NB4 (cell line): ENCODE measurements at regions not wholly inside any gene's neighbourhood (a gene's known extent, or its start where the extent isn't known, plus 50 kb on each side); places are given as distances from the start of the nearest gene placed in this dataset.

ENCODE experiments used
- DNase-seq: peaks from one replicate; pipeline ENCODE4 v3.0.0; 2010; ENCODE audit warnings: low read depth
- H3K4me3 ChIP-seq: one replicate; pipeline ENCODE4 v1.5.1; 2011; ENCODE audit warnings: mild to moderate bottlenecking, low read depth, low read length, moderate library complexity
- CTCF ChIP-seq: IDR thresholded peaks from one replicate; pipeline ENCODE4 v1.5.1; 2012; ENCODE audit warnings: low read depth, low read length
- MYC ChIP-seq: IDR thresholded peaks from 2 replicates; pipeline ENCODE4 v1.6.1; 2011; ENCODE audit warnings: low read depth, low read length
- POLR2A ChIP-seq: IDR thresholded peaks from 2 replicates; pipeline ENCODE4 v1.6.1; 2011; ENCODE audit warnings: mild to moderate bottlenecking; ENCODE audit not compliant: insufficient read length; ENCODE audit errors: extremely low read depth
- TF ChIP-seq, protein P1 (sequence below): IDR thresholded peaks from 2 replicates; pipeline ENCODE4 v1.6.1; 2011; ENCODE audit warnings: low read depth, low read length

- DNase-seq, result no peak
- no peak overlapping the region for H3K4me3 ChIP-seq
- no peak for TF ChIP-seq MYC
- TF ChIP-seq CTCF, result no peak
- TF ChIP-seq, protein P1, sequence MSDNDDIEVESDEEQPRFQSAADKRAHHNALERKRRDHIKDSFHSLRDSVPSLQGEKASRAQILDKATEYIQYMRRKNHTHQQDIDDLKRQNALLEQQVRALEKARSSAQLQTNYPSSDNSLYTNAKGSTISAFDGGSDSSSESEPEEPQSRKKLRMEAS, result no peak
- TF ChIP-seq POLR2A, result no peak
These were observed 92.9 kb upstream of the USP38 start for GRCh38 chr4:143091862-143092261.

GRCh38 chr4:143095447-143095846 is 89.3 kb upstream of the USP38 start:
- no peak for DNase-seq
- H3K4me3 ChIP-seq, result no peak overlapping the region
- TF ChIP-seq POLR2A (no peak), MYC (no peak), CTCF (no peak)
- TF ChIP-seq, protein P1, result no peak

DNA sequence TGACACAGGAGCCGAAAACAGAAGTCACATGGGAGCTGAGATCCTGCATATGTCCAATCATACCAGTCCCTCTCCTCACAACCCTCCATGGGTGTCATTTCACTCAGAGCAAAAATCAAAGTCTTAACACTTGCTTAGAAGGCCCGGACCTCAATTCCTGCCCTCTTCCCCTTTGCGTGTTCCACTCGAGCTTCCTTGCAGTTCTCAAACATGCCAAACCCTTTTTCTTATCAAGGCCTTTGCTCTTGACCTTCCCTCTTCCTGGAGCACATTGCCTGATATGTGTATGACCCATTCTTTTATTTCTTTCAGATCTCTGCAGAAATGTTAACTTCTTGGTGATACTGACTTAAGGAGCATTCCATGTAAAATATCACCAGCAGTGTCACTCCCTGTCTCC is 87.0 kb upstream of the USP38 start:
- no peak for DNase-seq
- no peak overlapping the region for H3K4me3 ChIP-seq
- TF ChIP-seq MYC, result no peak
- no peak for TF ChIP-seq POLR2A
- TF ChIP-seq CTCF, result no peak
- TF ChIP-seq, protein P1, result no peak

DNA sequence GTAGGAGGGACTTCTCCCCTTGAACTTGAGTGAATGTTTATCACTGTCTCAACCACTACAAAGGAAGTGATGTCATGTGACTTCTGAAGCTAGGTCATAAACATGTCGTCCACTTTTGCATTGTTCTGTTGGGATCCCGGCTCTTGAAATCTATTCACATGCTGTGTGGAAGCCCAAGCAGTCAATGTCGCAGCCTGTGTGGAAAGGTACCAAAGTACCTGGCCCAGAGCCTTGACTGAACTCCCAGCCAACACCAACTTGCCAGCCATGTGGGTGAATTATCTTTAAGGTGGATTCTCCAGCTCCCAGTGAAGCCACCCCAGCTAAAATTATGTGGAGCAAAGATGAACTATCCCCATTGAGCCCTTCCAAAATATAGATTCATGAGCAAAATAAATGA is 85.0 kb upstream of the USP38 start:
- TF ChIP-seq, protein P1, result no peak
- no peak for TF ChIP-seq MYC
- TF ChIP-seq CTCF, result no peak
- TF ChIP-seq POLR2A, result no peak
- H3K4me3 ChIP-seq, result no peak overlapping the region
- no peak for DNase-seq

DNA sequence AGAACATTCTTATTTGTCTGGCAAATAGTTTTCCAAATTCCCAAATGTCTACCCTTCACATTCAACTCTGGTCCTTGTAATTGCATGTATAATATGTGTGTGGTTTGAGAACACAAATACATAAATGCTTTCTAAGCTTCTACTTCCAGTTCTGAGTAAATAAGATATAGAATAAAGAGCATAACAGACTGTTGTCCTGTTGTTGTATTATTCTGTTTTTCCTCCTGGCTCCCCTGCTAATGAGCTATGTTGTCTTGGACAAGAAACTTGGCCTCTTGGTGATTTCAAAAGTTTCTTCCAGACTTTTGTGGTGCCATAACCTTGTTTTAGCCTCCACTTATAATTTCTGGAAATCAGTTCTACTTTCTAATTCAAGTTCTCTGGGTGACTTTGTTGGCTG is 75.3 kb upstream of the USP38 start:
- no peak for TF ChIP-seq POLR2A
- no peak for TF ChIP-seq MYC
- TF ChIP-seq CTCF, result no peak
- TF ChIP-seq, protein P1, result no peak
- DNase-seq, result no peak
- no peak overlapping the region for H3K4me3 ChIP-seq

DNA sequence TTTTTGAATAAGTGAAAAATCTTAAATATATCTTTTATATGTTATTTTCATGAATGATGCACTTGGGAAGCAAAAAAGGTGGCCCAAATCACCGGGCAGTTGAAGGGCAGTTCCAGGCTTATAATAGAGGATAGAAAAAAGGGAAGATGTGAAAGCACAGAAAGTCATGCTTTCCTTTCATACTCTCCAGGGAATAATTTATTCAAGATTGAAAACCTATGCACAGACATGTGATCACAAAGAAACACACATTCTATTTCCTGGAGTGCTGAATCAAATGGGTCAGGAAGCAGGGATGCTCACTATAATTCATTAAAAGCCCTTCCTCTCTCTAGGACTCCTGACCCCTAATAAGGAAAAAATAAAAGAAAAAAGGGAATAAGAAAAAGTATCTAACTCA is 66.1 kb upstream of the USP38 start:
- no peak overlapping the region for H3K4me3 ChIP-seq
- DNase-seq, result no peak
- TF ChIP-seq MYC, result no peak
- TF ChIP-seq POLR2A, result no peak
- no peak for TF ChIP-seq CTCF
- TF ChIP-seq, protein P1, result no peak
